ENCODE measurements at regions not wholly inside any gene's neighbourhood (a gene's known extent, or its start where the extent isn't known, plus 50 kb on each side); places are given as distances from the start of the nearest gene placed in this dataset.

- no peak for DNase-seq
- Histone ChIP-seq H3K18ac (ENCODE audit: insufficient read length, low read depth, low read length) (no peak overlapping the region), H2BK120ac (ENCODE audit: low read depth, low read length, poor library complexity, severe bottlenecking) (no peak overlapping the region), H4K5ac (ENCODE audit: insufficient read length, low read depth, low read length) (no peak overlapping the region), H2BK20ac (ENCODE audit: low read depth, low read length, poor library complexity, severe bottlenecking) (no peak overlapping the region), H4K91ac (ENCODE audit: insufficient read length, low read depth, low read length) (no peak overlapping the region), H3K23me2 (ENCODE audit: insufficient read length, low read depth, low read length, poor library complexity, severe bottlenecking) (no peaks in the 10 kb centered on the region), H3K4me1 (ENCODE audit: insufficient read depth, low read length) (no peaks in the 10 kb centered on the region), H3K4ac (ENCODE audit: low read depth, low read length) (no peak overlapping the region), H2AFZ (ENCODE audit: low read length) (no peak overlapping the region), H2BK12ac (ENCODE audit: insufficient read length, low read depth, low read length) (no peak overlapping the region), H3K14ac (ENCODE audit: insufficient read depth, low read length) (no peak overlapping the region), H3T11ph (ENCODE audit: low read length) (no peak overlapping the region), H2BK15ac (ENCODE audit: low read depth, low read length) (no peak overlapping the region), H2AK5ac (ENCODE audit: insufficient read length, low read length) (no peak overlapping the region), H3K4me2 (ENCODE audit: insufficient read depth, insufficient read length, low read length) (no peak overlapping the region), H3K9ac (ENCODE audit: extremely low read depth, insufficient read length, low read length) (no peak overlapping the region), H2BK5ac (ENCODE audit: insufficient read length, low read length) (no peak overlapping the region), H3K27ac (ENCODE audit: insufficient read length, low read depth, low read length) (no peak overlapping the region), H3K79me1 (ENCODE audit: insufficient read depth, low read depth, low read length, poor library complexity, severe bottlenecking) (no peaks in the 10 kb centered on the region), H3K27me3 (ENCODE audit: insufficient read depth, low read length) (no peaks in the 10 kb centered on the region), H4K20me1 (ENCODE audit: control insufficient read depth, insufficient read depth, insufficient read length) (no peaks in the 10 kb centered on the region), H4K8ac (replicated peaks; ENCODE audit: insufficient read length, low read depth, low read length) (no peak overlapping the region), H3K23ac (ENCODE audit: insufficient read length, low read depth, low read length) (no peak overlapping the region), H3K56ac (ENCODE audit: insufficient read length, low read depth, low read length) (no peak overlapping the region), H3K9me3 (ENCODE audit: control insufficient read depth, low read depth, low read length) (no peaks in the 10 kb centered on the region), H3K79me2 (ENCODE audit: insufficient read depth, low read length) (no peaks in the 10 kb centered on the region)
- peaks cover 2 to 12% (median 7%) of the 10 kb centered on the region in 3 experiments; a peak in 4 of 7 replicates for H3K36me3 Mint-ChIP-seq (ENCODE audit: insufficient read depth in 1 of 3, low read depth in 3 of 3)
- no peaks in the 10 kb centered on the region for H3K27me3 Mint-ChIP-seq (ENCODE audit: low read depth)
- TF ChIP-seq, protein P1, sequence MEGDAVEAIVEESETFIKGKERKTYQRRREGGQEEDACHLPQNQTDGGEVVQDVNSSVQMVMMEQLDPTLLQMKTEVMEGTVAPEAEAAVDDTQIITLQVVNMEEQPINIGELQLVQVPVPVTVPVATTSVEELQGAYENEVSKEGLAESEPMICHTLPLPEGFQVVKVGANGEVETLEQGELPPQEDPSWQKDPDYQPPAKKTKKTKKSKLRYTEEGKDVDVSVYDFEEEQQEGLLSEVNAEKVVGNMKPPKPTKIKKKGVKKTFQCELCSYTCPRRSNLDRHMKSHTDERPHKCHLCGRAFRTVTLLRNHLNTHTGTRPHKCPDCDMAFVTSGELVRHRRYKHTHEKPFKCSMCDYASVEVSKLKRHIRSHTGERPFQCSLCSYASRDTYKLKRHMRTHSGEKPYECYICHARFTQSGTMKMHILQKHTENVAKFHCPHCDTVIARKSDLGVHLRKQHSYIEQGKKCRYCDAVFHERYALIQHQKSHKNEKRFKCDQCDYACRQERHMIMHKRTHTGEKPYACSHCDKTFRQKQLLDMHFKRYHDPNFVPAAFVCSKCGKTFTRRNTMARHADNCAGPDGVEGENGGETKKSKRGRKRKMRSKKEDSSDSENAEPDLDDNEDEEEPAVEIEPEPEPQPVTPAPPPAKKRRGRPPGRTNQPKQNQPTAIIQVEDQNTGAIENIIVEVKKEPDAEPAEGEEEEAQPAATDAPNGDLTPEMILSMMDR (conservative IDR thresholded peaks at IDR 0.05): no peak
- H3K9me3 Mint-ChIP-seq: peaks cover 10 to 13% of the 10 kb centered on the region in 2 experiments
- WGBS (ENCODE audit: extremely low coverage, insufficient read length, low lambda C conversion rate): no CpG with 5 or more reads among the region's 1 CpG
- H3K4me1 Mint-ChIP-seq: no peaks in the 10 kb centered on the region
- H3K27ac Mint-ChIP-seq: no peak overlapping the region
- H3K4me3 Mint-ChIP-seq: no peak overlapping the region
Measured at GRCh38 chr1:103958699-103959098, 209.0 kb downstream of the AMY1C start.

Data from H9 (cell line).